CD4-positive, alpha-beta T cell (primary cell): ENCODE measurements at regions not wholly inside any gene's neighbourhood (a gene's known extent, or its start where the extent isn't known, plus 50 kb on each side); places are given as distances from the start of the nearest gene placed in this dataset.

Source experiments
- ATAC-seq: fragments of 200-7000 bp; cut with Tn5 transposase; one replicate; pipeline ENCODE4 v1.10.0; 2022; ENCODE audit warnings: mild to moderate bottlenecking; ENCODE audit not compliant: poor library complexity
- CTCF ChIA-PET: fragments of 350-600 bp; sonication (Branson Sonifier 250); formaldehyde crosslinking; loops from one replicate; lab custom pipeline; 2021; ENCODE audit warnings: antibody characterized with exemption, inconsistent platforms; lab: Charles Lee
- POLR2A ChIA-PET: fragments of 350-600 bp; sonication (Branson Sonifier 250); formaldehyde crosslinking; loops from one replicate; lab custom pipeline; 2021; ENCODE audit warnings: antibody characterized with exemption, inconsistent platforms; lab: Charles Lee
- DNase-seq, 14 experiments: peaks; one replicate each; pipeline ENCODE4 v3.0.0-alpha.2; 2013 to 2020; ENCODE audit warnings: mixed read lengths in 2 of 14
- H3K27ac ChIP-seq, 2 donors: one replicate each; pipeline versions ENCODE4 v1.5.1 to v1.7.0; 2013; ENCODE audit warnings: low read length in 2 of 2, low read depth in 1 of 2, mild to moderate bottlenecking in 1 of 2
- H3K27me3 ChIP-seq, 2 experiments: 1 replicate in 1 of 2; 2 replicates in 1 of 2; pipeline versions ENCODE4 v1.6.1 to v1.7.0; 2013; ENCODE audit warnings: low read length in 2 of 2, control low read depth in 1 of 2, mild to moderate bottlenecking in 1 of 2, moderate library complexity in 1 of 2; ENCODE audit not compliant: insufficient read depth in 2 of 2, control insufficient read depth in 1 of 2
- H3K36me3 ChIP-seq: one replicate; pipeline ENCODE4 v1.6.1; 2013; ENCODE audit warnings: low read length, control low read depth; ENCODE audit not compliant: insufficient read depth
- H3K4me1 ChIP-seq: one replicate; pipeline ENCODE4 v1.6.1; 2013; ENCODE audit warnings: low read length, control low read depth; ENCODE audit not compliant: insufficient read depth
- H3K4me3 ChIP-seq: one replicate; pipeline ENCODE4 v1.5.1; 2013; ENCODE audit warnings: mild to moderate bottlenecking, low read length, moderate library complexity
- H3K9me3 ChIP-seq, 2 experiments: 1 replicate in 1 of 2; 2 replicates in 1 of 2; pipeline versions ENCODE4 v1.6.1 to v1.7.0; 2013; ENCODE audit warnings: low read length in 2 of 2, mild to moderate bottlenecking in 2 of 2, control low read depth in 1 of 2, moderate library complexity in 1 of 2; ENCODE audit not compliant: control insufficient read depth in 1 of 2, insufficient read depth in 1 of 2
- H3K27ac Mint-ChIP-seq: one replicate; pipeline ENCODE4 v1.8.0; 2020; ENCODE audit warnings: mixed read lengths
- H3K27me3 Mint-ChIP-seq: one replicate; pipeline ENCODE4 v1.8.0; 2021; ENCODE audit warnings: mixed read lengths
- H3K36me3 Mint-ChIP-seq: one replicate; pipeline ENCODE4 v1.8.0; 2021; ENCODE audit warnings: low read depth, mixed read lengths
- H3K4me1 Mint-ChIP-seq: one replicate; pipeline ENCODE4 v1.8.0; 2021; ENCODE audit warnings: low read depth, mixed read lengths
- H3K4me3 Mint-ChIP-seq: one replicate; pipeline ENCODE4 v1.8.0; 2020; ENCODE audit warnings: mild to moderate bottlenecking, mixed read lengths
- H3K9me3 Mint-ChIP-seq: one replicate; pipeline ENCODE4 v1.8.0; 2020; ENCODE audit warnings: mixed read lengths
- intact Hi-C, 2 experiments: fragments of 100-400 bp; cut with DNase I in 1 of 2; cut with micrococcal nuclease in 1 of 2; formaldehyde crosslinking; loops; one replicate each; pipeline versions ENCODE4 v1.15.1 to v1.9.0; 2023 to 2025; cut with DNase I, micrococcal nuclease
- TF ChIP-seq, protein P1 (sequence below): fragments of 200-600 bp; IDR thresholded peaks from one replicate; pipeline ENCODE4 v1.8.0; 2022; ENCODE audit warnings: antibody characterized with exemption, mild to moderate bottlenecking

GRCh38 chr6:86856379-86856778 is 80.9 kb upstream of the HTR1E start:
- no peaks in the 10 kb centered on the region for H3K4me1 ChIP-seq
- TF ChIP-seq, protein P1, sequence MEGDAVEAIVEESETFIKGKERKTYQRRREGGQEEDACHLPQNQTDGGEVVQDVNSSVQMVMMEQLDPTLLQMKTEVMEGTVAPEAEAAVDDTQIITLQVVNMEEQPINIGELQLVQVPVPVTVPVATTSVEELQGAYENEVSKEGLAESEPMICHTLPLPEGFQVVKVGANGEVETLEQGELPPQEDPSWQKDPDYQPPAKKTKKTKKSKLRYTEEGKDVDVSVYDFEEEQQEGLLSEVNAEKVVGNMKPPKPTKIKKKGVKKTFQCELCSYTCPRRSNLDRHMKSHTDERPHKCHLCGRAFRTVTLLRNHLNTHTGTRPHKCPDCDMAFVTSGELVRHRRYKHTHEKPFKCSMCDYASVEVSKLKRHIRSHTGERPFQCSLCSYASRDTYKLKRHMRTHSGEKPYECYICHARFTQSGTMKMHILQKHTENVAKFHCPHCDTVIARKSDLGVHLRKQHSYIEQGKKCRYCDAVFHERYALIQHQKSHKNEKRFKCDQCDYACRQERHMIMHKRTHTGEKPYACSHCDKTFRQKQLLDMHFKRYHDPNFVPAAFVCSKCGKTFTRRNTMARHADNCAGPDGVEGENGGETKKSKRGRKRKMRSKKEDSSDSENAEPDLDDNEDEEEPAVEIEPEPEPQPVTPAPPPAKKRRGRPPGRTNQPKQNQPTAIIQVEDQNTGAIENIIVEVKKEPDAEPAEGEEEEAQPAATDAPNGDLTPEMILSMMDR, result no peak
- intact Hi-C loops, result loop anchor here in 1 of 2 experiments (5.0 to 10.0 kb wide), 2 partner anchors 934 to 1102 kb away; no protein-coding TSS in a partner anchor
- no peak overlapping the region for H3K27ac ChIP-seq
- no peaks in the 10 kb centered on the region for H3K9me3 ChIP-seq
- H3K36me3 Mint-ChIP-seq, result no peaks in the 10 kb centered on the region
- H3K4me1 Mint-ChIP-seq, result no peaks in the 10 kb centered on the region
- H3K4me3 Mint-ChIP-seq, result no peak overlapping the region
- no peak overlapping the region for H3K4me3 ChIP-seq
- no peaks in the 10 kb centered on the region for H3K27me3 ChIP-seq
- H3K36me3 ChIP-seq, result no peaks in the 10 kb centered on the region
- ATAC-seq, result no peak
- ChIA-PET POLR2A (no interaction called here), CTCF (no interaction called here)
- no peaks in the 10 kb centered on the region for H3K9me3 Mint-ChIP-seq
- H3K27me3 Mint-ChIP-seq, result no peaks in the 10 kb centered on the region
- DNase-seq, result no peak
- no peak overlapping the region for H3K27ac Mint-ChIP-seq

GRCh38 chr6:86848986-86849385 is 88.3 kb upstream of the HTR1E start:
- H3K36me3 ChIP-seq, result no peaks in the 10 kb centered on the region
- POLR2A ChIA-PET, result no interaction called here

GRCh38 chr6:86832686-86833085 is 104.6 kb upstream of the HTR1E start:
- no peak overlapping the region for H3K4me3 ChIP-seq
- no peaks in the 10 kb centered on the region for H3K9me3 ChIP-seq
- no peak overlapping the region for H3K4me3 Mint-ChIP-seq
- ChIA-PET CTCF (no interaction called here), POLR2A (no interaction called here)
- H3K36me3 Mint-ChIP-seq, result no peaks in the 10 kb centered on the region
- intact Hi-C loops, result no loop called here
- no peak overlapping the region for H3K27ac ChIP-seq
- DNase-seq, result no peak
- TF ChIP-seq, protein P1, result no peak
- no peaks in the 10 kb centered on the region for H3K4me1 Mint-ChIP-seq
- no peaks in the 10 kb centered on the region for H3K9me3 Mint-ChIP-seq
- no peaks in the 10 kb centered on the region for H3K27me3 Mint-ChIP-seq
- H3K27ac Mint-ChIP-seq, result no peak overlapping the region
- ATAC-seq, result no peak
- no peaks in the 10 kb centered on the region for H3K36me3 ChIP-seq
- H3K27me3 ChIP-seq, result no peaks in the 10 kb centered on the region
- H3K4me1 ChIP-seq, result no peaks in the 10 kb centered on the region

More at GRCh38 chr6:86848986-86849385, 88.3 kb upstream of the HTR1E start:
- ATAC-seq, result no peak
- Mint-ChIP-seq H3K36me3 (no peaks in the 10 kb centered on the region), H3K4me3 (no peak overlapping the region), H3K4me1 (no peaks in the 10 kb centered on the region), H3K27me3 (no peaks in the 10 kb centered on the region), H3K9me3 (peaks cover 3% of the 10 kb centered on the region), H3K27ac (no peak overlapping the region)
- intact Hi-C loops, result no loop called here
- no peaks in the 10 kb centered on the region for H3K9me3 ChIP-seq
- H3K27ac ChIP-seq, result no peak overlapping the region
- H3K4me3 ChIP-seq, result no peak overlapping the region
- H3K27me3 ChIP-seq, result no peaks in the 10 kb centered on the region
- CTCF ChIA-PET, result no interaction called here
- no peak for DNase-seq
- no peaks in the 10 kb centered on the region for H3K4me1 ChIP-seq
- TF ChIP-seq, protein P1, result no peak
